ENCODE measurements at regions not wholly inside any gene's neighbourhood (a gene's known extent, or its start where the extent isn't known, plus 50 kb on each side); places are given as distances from the start of the nearest gene placed in this dataset.
"Not testable (repeated sequence)": the region's sequence is repeated elsewhere in the genome, so short reads cannot be mapped to it uniquely, and the experiment has no call there.

DNA sequence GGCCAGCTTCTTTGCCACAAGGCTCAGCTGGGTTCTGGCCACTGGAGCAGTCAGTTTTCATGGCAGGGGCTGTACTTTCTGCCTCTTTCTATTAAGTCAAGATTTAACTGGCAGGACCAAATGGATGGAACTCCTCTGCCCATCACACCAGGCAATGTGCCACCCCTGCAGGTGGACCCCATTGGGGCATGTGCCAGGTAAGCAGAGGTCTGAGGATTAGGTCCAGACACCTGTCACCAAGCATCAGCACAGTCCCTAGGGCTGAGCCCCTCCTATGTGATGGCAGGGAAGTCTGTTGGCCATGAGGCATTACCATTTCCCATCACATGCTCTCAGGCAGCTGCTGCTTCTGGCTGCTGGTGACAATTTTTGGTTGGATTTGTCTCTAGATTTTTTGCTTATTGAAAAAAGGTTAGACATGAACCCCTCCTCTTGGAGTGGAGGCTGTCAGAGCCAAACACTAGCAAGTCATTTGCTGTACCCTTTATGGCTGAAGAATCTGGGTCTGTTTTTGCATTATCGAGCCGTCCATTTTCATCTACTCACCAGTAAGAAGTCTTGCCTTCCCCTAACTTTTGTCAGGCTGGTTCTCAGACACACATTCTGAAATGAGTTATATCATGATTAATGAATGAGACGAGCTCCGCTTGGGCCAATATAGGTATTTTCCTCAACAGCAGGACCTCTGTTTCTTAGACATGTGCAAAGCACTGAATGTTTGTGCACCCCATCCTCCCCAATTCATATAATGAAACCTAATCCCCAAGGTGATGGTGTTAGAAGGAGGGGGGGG, 328.0 kb downstream of the TSN start (continued):
- no peak for TF ChIP-seq HOXA7 (CRISPR knock-in tag; IDR thresholded peaks at IDR 0.05; ENCODE audit: borderline replicate concordance)
- TF ChIP-seq ZNF785 (tag by site-specific recombination; IDR thresholded peaks at IDR 0.05) = no peak
- no peak for TF ChIP-seq EGR2 (tag by site-specific recombination; IDR thresholded peaks at IDR 0.05; ENCODE audit: low read depth)
- no peak for TF ChIP-seq ZNF112 (tag by site-specific recombination; IDR thresholded peaks at IDR 0.05)

DNA sequence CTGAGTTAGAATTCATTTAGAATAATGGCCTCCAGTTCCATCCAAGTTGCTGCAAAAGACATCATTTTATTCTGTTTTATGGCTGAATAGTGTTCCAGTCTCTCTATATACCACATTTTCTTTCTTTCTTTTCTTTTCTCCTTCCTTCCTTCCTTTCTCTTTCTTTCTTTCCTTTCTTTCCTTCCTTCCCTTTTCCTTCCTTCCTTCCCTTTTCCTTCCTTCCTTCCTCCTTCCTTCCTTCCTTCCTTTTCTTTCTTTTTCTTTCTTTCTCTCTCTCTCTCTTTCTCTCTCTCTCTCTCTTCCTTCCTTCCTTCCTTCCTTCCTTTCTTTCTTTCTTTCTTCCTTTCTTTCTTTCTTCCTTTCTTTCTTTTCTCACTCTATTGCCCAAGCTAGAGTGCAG, 330.2 kb downstream of the TSN start:
- POLR2A ChIA-PET; H3K9me3 ChIP-seq (ENCODE audit: control insufficient read depth, insufficient read depth, low read depth, low read length); H3K4me3 ChIP-seq (ENCODE audit: low read depth, low read length); H3K27ac ChIP-seq (ENCODE audit: extremely low read depth, low read depth, low read length); H3K36me3 ChIP-seq (ENCODE audit: control insufficient read depth in 2 of 2, insufficient read depth in 1 of 2, low read length in 2 of 2); H3K4me1 ChIP-seq (ENCODE audit: control insufficient read depth, insufficient read depth, low read length); CTCF ChIA-PET: not testable (repeated sequence)
- peak; percentile 84 for TF ChIP-seq ZNF366 (tag by site-specific recombination; conservative IDR thresholded peaks at IDR 0.05)

DNA sequence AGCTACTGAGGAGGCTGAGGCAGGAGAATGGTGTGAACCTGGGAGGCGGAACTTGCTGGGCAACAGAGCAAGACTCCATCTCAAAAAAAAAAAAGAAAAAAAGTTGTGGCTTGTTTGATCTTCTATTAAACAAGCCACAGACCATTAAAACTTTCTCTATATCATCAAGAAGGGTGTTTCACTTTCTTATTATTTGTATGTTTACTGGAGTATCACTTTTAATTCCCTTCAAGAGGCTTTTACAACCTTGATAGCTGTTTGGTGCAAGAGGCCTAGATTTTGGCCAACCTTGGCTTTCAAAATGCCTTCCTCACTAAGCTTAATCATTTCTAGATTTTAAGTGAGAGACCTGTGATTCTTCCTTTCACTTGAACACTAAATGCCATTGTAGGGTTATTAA, 339.1 kb downstream of the TSN start:
- no peaks in the 10 kb centered on the region for H3K9me3 ChIP-seq (ENCODE audit: control insufficient read depth, insufficient read depth, low read depth, low read length)
- H3K4me1 ChIP-seq (ENCODE audit: control insufficient read depth, insufficient read depth, low read length) = no peaks in the 10 kb centered on the region
- no peaks in the 10 kb centered on the region for H3K36me3 ChIP-seq (ENCODE audit: control insufficient read depth in 2 of 2, insufficient read depth in 1 of 2, low read length in 2 of 2)
- TF ChIP-seq MZF1 (tag by site-specific recombination; IDR thresholded peaks at IDR 0.05; ENCODE audit: borderline replicate concordance) = no peak
- TF ChIP-seq ZNF311 (tag by site-specific recombination; IDR thresholded peaks at IDR 0.05; ENCODE audit: borderline replicate concordance) = no peak
- TF ChIP-seq ZNF341 (tag by site-specific recombination; IDR thresholded peaks at IDR 0.05; ENCODE audit: low read depth) = no peak
- no peak for TF ChIP-seq HOXC10 (CRISPR knock-in tag; IDR thresholded peaks at IDR 0.05)
- POLR2A ChIA-PET = no interaction called here
- no peak overlapping the region for H3K4me3 ChIP-seq (ENCODE audit: low read depth, low read length)
- CTCF ChIA-PET = interaction anchor here (0.7 kb wide), 2 partner anchors 210 to 355 kb away, joined by 3 to 4 read pairs; no protein-coding TSS in a partner anchor
- no peak overlapping the region for H3K27ac ChIP-seq (ENCODE audit: extremely low read depth, low read depth, low read length)

DNA sequence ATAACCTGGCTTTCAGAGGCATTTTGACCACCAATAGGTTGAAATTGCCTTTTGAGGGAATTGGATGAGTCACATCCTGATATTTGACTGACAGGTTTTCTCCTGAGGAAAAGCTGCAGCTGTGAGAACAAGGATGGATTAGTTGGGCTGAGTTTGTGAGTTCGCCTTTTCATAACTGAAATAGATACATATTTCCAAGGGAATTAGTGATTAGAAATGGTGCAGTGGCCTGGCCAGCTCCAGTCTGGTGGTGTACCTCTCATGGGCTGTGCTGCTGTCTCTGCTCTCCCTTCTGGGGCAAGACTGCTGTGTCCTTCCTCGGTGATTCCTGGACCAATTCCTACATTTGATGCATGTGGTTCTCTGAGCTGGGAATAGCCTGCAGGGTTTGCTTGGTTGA, 341.3 kb downstream of the TSN start:
- no peaks in the 10 kb centered on the region for H3K9me3 ChIP-seq (ENCODE audit: control insufficient read depth, insufficient read depth, low read depth, low read length)
- no peaks in the 10 kb centered on the region for H3K4me1 ChIP-seq (ENCODE audit: control insufficient read depth, insufficient read depth, low read length)
- no peak overlapping the region for H3K27ac ChIP-seq (ENCODE audit: extremely low read depth, low read depth, low read length)
- TF ChIP-seq ZFHX2 (tag by site-specific recombination; conservative IDR thresholded peaks at IDR 0.05) = no peak
- TF ChIP-seq ZBTB48 (tag by site-specific recombination; IDR thresholded peaks at IDR 0.05) = no peak
- TF ChIP-seq, protein P1, sequence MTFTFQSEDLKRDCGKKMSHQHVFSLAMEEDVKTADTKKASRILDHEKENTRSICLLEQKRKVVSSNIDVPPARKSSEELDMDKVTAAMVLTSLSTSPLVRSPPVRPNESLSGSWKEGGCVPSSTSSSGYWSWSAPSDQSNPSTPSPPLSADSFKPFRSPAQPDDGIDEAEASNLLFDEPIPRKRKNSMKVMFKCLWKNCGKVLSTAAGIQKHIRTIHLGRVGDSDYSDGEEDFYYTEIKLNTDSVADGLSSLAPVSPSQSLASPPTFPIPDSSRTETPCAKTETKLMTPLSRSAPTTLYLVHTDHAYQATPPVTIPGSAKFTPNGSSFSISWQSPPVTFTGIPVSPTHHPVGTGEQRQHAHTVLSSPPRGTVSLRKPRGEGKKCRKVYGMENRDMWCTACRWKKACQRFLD (tag by site-specific recombination; IDR thresholded peaks at IDR 0.05) = no peak
- no peak for TF ChIP-seq ZBTB21 (tag by site-specific recombination; IDR thresholded peaks at IDR 0.05)
- TF ChIP-seq, protein P2, sequence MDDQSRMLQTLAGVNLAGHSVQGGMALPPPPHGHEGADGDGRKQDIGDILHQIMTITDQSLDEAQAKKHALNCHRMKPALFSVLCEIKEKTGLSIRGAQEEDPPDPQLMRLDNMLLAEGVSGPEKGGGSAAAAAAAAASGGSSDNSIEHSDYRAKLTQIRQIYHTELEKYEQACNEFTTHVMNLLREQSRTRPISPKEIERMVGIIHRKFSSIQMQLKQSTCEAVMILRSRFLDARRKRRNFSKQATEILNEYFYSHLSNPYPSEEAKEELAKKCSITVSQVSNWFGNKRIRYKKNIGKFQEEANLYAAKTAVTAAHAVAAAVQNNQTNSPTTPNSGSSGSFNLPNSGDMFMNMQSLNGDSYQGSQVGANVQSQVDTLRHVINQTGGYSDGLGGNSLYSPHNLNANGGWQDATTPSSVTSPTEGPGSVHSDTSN (CRISPR knock-in tag; IDR thresholded peaks at IDR 0.05) = no peak
- TF ChIP-seq, protein P3, sequence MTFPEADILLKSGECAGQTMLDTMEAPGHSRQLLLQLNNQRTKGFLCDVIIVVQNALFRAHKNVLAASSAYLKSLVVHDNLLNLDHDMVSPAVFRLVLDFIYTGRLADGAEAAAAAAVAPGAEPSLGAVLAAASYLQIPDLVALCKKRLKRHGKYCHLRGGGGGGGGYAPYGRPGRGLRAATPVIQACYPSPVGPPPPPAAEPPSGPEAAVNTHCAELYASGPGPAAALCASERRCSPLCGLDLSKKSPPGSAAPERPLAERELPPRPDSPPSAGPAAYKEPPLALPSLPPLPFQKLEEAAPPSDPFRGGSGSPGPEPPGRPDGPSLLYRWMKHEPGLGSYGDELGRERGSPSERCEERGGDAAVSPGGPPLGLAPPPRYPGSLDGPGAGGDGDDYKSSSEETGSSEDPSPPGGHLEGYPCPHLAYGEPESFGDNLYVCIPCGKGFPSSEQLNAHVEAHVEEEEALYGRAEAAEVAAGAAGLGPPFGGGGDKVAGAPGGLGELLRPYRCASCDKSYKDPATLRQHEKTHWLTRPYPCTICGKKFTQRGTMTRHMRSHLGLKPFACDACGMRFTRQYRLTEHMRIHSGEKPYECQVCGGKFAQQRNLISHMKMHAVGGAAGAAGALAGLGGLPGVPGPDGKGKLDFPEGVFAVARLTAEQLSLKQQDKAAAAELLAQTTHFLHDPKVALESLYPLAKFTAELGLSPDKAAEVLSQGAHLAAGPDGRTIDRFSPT (tag by site-specific recombination; IDR thresholded peaks at IDR 0.05) = no peak
- no peak for TF ChIP-seq ZNF596 (tag by site-specific recombination; IDR thresholded peaks at IDR 0.05)
- TF ChIP-seq, protein P4, sequence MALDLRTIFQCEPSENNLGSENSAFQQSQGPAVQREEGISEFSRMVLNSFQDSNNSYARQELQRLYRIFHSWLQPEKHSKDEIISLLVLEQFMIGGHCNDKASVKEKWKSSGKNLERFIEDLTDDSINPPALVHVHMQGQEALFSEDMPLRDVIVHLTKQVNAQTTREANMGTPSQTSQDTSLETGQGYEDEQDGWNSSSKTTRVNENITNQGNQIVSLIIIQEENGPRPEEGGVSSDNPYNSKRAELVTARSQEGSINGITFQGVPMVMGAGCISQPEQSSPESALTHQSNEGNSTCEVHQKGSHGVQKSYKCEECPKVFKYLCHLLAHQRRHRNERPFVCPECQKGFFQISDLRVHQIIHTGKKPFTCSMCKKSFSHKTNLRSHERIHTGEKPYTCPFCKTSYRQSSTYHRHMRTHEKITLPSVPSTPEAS (tag by site-specific recombination; IDR thresholded peaks at IDR 0.05) = no peak
- TF ChIP-seq ZNF530 (tag by site-specific recombination; IDR thresholded peaks at IDR 0.05; ENCODE audit: low read depth) = no peak
- ChIA-PET CTCF (interaction anchor here (0.7 kb wide), 1 partner anchor 127 kb away, joined by 3 read pairs; no protein-coding TSS in a partner anchor), POLR2A (no interaction called here)
- no peak overlapping the region for H3K4me3 ChIP-seq (ENCODE audit: low read depth, low read length)
- no peaks in the 10 kb centered on the region for H3K36me3 ChIP-seq (ENCODE audit: control insufficient read depth in 2 of 2, insufficient read depth in 1 of 2, low read length in 2 of 2)
